Activated T-helper 1 cell treated with Interleukin-2 at 50 U/mL for 16 hours (primary cell): ENCODE measurements at regions not wholly inside any gene's neighbourhood (a gene's known extent, or its start where the extent isn't known, plus 50 kb on each side); places are given as distances from the start of the nearest gene placed in this dataset.

Experiments
- DNase-seq: peaks from one replicate; pipeline ENCODE4 v3.0.0-alpha.2; 2020; ENCODE audit warnings: low read depth

- DNase-seq = no peak
Measured at GRCh38 chr15:75134748-75135147, 66.9 kb upstream of the C15orf39 start.

GRCh38 chr15:75136118-75136517, 65.6 kb upstream of the C15orf39 start:
- DNase-seq = no peak

DNA sequence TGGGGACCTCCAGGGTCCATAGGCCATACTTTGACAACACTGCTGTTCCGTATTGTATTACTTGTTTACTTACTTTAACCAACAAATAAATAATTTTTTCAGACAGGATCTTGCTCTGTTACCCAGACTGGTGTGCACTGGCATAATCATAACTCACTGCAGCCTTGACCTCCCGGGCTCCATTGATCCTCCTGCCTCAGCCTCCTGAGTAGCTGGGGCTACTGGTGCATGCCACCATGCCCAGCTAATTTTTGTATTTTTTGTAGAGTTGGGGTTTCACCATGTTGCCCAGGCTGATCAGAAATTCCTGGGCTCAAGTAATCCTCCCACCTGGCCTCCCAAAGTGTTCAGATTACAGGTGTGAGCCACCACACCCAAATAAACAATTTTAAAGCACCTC, 64.9 kb upstream of the C15orf39 start:
- no peak for DNase-seq

GRCh38 chr15:75138016-75138999, 63.4 kb upstream of the C15orf39 start:
- no peak for DNase-seq

GRCh38 chr15:75140080-75140879, 61.4 kb upstream of the C15orf39 start:
- no peak for DNase-seq

DNA sequence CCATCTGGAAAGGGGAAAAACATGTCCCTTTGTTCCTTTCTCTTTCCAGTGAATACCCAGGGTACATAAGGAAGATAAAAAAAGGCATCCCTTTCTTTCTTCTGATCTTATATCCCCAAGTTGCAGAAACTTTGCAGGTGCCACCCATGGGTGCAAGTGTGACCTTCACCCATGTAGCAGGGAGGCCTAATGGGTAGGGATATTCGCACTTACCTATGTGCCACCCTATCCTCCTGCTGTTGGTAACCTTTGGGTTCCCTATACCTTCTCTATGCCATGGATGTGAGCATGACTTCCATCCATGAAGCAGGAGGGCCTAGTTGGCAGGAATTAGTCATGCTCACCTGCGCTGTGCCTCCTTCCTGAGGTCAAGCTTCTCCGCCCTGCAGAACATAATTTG, 59.2 kb upstream of the C15orf39 start:
- no peak for DNase-seq

DNA sequence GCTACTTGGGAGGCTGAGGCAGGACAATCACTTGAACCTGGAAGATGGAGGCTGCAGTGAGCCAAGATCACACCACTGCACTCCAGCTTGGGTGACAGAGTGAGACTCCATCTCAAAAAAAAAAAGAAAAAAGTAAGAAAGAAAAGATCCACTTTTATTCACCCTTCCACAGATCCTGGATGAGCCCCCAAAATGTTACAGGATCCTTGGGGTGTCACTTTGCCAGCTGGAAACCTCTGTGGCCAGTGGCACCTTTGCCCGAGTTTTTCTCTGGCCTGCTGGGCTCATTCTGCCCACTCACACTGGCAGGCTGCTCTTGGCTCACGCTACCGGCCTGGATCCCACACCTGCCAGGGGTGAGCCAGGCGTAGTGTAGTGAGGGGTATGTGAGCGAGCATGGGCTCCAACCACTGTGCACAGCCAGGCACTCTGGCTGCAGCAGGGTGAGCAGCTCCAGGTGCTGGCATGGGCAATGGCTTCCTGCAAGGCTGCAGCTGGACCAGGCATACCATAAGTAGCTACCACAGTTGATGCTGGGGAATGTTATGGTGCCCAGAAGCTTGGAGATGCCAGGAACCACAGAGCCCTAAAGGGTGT, 57.8 kb upstream of the C15orf39 start:
- no peak for DNase-seq

GRCh38 chr15:75145027-75145841, 56.4 kb upstream of the C15orf39 start:
- DNase-seq = no peak

- DNase-seq = no peak
Measured at GRCh38 chr15:75148280-75148679, 53.4 kb upstream of the C15orf39 start.

- no peak for DNase-seq
Measured at GRCh38 chr15:75149867-75150709, 51.6 kb upstream of the C15orf39 start.

- no peak for DNase-seq
Measured at GRCh38 chr15:75151214-75152128, 50.2 kb upstream of the C15orf39 start.
